ENCODE measurements at regions not wholly inside any gene's neighbourhood (a gene's known extent, or its start where the extent isn't known, plus 50 kb on each side); places are given as distances from the start of the nearest gene placed in this dataset.

DNA sequence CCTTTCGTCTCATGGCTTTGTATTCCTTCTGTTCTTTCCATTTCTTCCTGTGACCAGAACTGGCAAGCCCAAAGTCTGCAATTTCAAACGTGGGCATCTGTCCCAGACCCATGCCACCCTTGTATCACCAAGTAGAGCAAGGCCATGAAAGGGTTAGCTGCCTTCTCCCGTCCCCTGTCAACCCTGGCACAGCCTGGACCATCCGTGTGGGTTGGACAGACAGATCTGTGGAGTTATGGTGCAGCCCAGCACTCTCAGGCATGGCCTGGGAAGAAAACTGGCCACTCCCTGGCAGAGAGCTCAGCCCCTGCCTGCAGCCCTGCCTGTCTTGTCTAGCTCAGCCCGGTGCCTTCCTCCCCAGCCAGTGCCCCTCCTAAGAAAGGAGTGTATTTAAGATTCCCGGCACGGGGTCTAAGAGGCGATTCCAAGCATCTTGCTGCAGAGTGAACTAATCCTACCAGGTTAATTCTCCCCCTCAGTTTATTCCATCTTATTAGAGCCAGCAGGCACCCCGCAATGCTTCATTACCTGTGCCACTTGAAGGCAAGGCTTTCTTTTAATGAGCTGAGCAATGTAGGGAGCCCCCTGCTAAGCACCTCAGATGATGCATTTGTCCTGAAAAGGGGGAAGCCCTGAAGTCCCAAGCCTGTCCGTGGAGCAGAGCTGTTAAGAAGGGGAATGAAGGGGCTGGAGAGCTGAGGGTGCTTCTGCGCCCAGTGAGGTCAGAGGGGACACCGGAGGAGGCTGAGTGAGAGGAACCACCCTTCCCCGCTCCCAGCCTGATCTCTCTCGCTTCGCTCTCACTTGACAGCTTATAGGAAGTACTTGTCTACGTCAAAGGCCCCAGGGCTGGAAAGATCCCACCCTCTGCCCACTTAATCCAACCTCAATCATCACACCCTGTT, 130.6 kb downstream of the SPATA19 start:
- TF ChIP-seq, protein P1, sequence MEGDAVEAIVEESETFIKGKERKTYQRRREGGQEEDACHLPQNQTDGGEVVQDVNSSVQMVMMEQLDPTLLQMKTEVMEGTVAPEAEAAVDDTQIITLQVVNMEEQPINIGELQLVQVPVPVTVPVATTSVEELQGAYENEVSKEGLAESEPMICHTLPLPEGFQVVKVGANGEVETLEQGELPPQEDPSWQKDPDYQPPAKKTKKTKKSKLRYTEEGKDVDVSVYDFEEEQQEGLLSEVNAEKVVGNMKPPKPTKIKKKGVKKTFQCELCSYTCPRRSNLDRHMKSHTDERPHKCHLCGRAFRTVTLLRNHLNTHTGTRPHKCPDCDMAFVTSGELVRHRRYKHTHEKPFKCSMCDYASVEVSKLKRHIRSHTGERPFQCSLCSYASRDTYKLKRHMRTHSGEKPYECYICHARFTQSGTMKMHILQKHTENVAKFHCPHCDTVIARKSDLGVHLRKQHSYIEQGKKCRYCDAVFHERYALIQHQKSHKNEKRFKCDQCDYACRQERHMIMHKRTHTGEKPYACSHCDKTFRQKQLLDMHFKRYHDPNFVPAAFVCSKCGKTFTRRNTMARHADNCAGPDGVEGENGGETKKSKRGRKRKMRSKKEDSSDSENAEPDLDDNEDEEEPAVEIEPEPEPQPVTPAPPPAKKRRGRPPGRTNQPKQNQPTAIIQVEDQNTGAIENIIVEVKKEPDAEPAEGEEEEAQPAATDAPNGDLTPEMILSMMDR (IDR thresholded peaks at IDR 0.05): no peak
- TF ChIP-seq POLR2A (IDR thresholded peaks at IDR 0.05): no peak

All from right lobe of liver (tissue), 4 donors.